ENCODE measurements at regions not wholly inside any gene's neighbourhood (a gene's known extent, or its start where the extent isn't known, plus 50 kb on each side); places are given as distances from the start of the nearest gene placed in this dataset.

GRCh38 chr1:5291889-5292288 lies 637.5 kb downstream of the AJAP1 start:
- DNase-seq (ENCODE audit: low read depth in 2 of 2) = no peak

DNA sequence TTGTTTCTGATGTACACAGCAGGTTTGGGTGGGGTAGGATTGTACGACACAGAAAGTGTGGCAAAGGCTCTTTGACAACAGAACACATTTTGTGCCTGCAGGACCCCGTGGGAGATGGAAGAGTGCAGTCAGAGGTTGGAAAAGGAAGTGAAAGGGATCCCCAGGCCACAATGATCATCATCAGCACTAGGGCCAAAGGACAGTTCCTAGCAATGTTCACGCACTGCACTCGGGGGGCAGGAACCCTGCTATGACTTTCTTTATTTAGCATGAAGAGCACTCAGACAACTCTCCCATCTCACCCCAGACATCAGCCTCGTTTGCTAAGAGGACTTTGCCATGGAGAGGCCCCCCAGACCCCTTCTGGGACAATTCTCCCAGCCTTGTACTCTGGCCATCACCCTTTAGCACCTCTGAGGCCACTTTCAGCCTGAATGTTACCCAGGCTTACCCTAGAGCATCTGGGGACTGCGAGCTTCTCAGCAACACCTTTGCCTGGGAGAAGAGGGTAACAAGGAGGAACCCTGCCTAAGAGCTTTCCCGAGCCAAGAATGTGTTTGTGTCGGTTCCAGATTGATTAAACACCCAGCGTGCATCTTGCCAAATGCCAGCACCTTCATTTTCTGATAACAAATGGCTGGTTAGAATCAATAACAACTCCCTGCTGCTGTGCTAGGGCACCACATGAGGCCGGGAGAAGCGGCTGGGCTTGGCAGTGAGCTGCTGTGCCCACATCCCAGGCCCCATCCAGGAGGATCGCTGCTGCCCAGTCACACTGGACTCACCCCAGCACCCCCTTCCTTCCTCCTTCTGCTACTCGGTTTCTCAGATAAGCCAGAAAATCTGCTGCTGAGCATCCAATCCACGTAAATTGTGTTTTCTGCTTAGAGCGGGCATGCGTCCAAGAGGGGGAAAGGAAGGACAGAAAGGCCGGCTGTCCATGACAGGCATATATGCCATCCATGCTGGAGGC lies 633.1 kb downstream of the AJAP1 start:
- DNase-seq (ENCODE audit: low read depth in 2 of 2) = no peak

- peak in 1 of 2 experiments; percentile 8 for DNase-seq (ENCODE audit: low read depth in 2 of 2)
Measured at GRCh38 chr1:5286244-5286643, 631.8 kb downstream of the AJAP1 start.

- DNase-seq (ENCODE audit: low read depth in 2 of 2) = no peak
Measured at GRCh38 chr1:5274527-5274926, 620.1 kb downstream of the AJAP1 start.

DNA sequence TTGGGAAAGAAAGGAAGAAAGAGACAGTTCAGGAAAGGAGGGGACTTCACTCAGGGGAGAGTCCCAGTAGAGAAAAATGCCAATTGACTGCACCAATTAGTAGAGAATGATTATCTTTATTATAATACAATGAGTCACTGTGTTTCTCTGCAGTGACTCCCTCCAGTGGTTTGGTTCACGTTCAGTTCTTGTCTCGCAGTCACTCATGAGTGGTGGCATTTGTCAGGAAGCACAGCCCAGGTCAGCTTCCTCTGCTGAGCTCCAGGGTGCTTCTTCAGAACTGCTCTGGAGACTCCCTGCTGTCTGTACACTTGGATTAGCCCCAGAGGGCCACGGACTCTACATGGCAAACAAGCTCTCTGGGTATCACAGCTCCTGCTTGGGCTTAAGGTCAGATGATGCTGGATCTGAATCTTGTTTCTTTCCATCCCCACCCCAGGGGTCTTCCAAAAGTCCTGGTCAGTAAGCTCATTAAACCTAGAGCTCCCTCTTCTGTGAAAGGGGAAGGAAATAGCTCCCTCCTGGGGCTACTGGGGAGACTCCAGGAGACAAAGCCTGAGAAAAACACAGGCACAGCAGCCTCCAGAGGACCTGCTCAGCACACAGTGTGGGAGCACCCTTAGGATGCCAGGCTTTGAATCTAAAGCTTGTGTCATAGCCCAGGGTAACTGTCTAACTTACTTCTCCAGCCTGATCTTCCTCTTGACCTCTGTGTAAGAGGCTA lies 619.0 kb downstream of the AJAP1 start:
- DNase-seq (ENCODE audit: low read depth in 2 of 2) = no peak

DNA sequence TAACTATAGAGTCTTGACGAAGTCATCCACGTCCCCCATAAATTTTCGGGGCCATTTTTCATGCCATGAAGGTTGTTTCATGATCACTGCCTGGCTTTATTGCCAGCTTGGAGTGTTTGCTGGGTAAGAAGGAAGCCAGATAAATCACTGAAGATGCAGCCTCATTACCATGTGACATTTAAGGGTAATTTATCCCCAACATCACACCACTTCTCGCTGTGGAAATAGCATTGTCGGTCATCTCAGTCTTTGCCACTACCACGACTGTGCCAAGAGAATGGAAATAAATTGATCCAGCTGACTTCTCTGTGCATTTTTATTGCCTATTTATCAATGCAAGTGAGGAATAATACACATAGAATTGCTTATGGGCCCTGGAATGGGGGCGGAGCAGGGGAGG lies 617.9 kb downstream of the AJAP1 start:
- no peak for DNase-seq (ENCODE audit: low read depth in 2 of 2)

DNA sequence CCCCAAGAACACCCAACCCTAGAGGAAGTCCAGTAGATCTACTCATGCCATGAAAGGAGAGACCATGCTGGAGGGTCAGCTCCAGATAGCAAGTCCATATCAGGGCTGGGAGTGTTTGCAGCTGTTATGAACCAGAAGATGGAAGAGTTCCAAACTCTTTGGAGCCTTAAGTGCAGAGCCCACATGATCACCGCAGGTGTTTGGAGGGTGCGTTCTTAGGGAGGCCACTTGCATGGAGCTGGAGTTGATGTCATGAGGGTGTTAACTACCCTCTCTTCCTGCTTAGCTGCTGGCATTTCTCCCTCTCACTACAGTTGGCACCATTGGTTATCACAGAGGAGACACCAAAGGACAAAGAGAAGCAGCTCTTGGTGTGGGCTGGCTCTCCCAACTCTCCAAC lies 616.9 kb downstream of the AJAP1 start:
- DNase-seq (ENCODE audit: low read depth in 2 of 2) = no peak

GRCh38 chr1:5269901-5270300 lies 615.5 kb downstream of the AJAP1 start:
- no peak for DNase-seq (ENCODE audit: low read depth in 2 of 2)

- DNase-seq (ENCODE audit: low read depth in 2 of 2) = no peak
Measured at GRCh38 chr1:5267603-5268235, 613.3 kb downstream of the AJAP1 start.

DNA sequence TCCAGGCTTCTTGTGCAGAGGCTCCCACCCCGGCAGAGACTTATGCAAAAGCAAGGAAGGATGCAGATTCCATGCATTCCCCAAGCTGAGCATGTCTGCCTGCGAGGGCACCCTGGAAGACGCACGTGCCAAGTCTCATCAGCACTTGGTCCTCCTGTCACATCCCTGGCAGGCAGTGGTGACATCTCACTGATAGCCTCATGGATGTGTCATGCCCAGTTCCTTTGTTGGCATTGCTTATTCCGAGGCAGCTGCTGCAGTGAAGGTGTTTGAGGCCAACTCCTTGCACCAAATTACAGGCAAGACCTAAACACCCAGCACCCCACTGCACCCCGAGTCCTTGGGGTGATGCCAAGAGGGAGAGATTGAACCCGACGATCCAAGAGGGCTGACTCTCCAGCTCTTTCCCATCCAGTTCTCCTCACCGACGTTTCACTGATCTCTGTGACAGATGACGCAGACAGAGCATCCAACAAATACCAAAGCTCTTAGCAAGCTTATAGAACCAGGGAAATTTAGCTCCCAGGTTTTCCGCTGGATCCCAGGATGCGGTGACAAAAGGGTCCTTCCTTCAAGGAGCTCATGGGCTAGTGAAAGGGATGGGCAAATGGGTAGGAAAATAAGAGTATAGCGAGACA lies 611.1 kb downstream of the AJAP1 start:
- DNase-seq (ENCODE audit: low read depth in 2 of 2) = no peak

DNA sequence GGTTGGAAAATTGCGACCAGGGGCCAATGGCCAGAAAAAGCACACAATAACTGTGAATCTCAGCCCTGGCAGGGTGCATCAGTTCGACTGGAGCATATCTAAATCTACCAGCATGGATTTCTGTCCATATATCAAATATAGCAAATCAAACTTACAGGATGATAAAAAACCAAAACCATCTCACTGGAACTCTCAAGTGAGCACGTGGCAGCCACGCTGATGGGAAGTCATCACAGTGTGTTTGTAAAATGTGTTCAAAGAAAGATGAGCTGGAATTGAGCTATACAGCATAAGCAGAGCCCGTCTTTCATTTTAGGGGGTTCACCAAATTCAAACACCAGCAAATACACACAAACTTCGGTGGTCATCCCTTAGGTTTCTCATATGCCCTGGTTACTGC lies 610.1 kb downstream of the AJAP1 start:
- no peak for DNase-seq (ENCODE audit: low read depth in 2 of 2)

DNA sequence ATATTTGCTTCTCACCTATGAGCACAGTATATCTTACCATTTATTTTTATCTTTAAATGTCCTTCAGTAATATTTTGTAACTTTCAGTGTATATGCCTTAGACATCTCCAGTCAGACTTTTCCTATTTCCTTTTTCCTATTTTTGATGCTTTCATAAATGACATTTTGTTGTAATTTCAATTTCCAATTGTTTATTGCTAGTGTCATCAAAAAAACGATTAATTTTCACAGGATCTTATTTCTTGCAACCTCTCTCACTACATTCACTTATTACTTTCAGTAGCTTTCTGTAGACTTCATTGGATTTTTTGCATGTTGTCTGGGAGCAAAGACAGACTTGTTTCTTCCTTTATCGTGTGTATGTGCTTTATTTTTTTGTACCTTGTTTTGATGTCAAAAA lies 602.4 kb downstream of the AJAP1 start:
- DNase-seq (ENCODE audit: low read depth in 2 of 2) = no peak

GRCh38 chr1:5254975-5255374 lies 600.6 kb downstream of the AJAP1 start:
- DNase-seq (ENCODE audit: low read depth in 2 of 2) = no peak

DNA sequence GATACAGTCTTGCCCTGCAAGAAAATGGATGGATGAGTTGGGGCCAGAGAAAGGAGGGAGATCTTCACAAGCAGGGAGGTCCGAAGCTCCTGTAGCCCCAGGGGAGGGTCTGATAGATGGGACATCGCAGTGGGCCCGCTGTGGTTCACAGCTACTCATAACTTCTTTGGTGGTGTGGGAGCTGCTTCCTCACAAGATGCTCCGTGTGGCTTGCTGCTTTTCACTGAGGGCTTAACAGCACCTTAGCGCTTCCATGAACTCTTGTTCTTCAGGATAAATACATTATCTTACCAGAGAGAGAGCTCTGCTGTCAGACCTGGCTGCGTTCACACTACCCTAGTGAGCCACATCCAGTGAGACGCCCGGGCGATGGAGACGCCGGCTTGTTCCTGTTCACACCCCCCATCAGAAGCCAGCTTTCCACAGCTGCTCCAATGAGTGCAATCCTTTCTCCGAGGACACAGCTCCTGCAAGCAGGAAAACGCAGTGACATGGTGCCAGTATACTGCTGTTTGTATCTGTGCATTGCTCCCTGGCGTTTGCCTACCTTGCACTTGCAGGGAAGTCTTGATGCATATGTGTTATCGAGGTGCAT lies 599.8 kb downstream of the AJAP1 start:
- DNase-seq (ENCODE audit: low read depth in 2 of 2) = no peak

GRCh38 chr1:5253036-5253435 lies 598.6 kb downstream of the AJAP1 start:
- no peak for DNase-seq (ENCODE audit: low read depth in 2 of 2)

DNA sequence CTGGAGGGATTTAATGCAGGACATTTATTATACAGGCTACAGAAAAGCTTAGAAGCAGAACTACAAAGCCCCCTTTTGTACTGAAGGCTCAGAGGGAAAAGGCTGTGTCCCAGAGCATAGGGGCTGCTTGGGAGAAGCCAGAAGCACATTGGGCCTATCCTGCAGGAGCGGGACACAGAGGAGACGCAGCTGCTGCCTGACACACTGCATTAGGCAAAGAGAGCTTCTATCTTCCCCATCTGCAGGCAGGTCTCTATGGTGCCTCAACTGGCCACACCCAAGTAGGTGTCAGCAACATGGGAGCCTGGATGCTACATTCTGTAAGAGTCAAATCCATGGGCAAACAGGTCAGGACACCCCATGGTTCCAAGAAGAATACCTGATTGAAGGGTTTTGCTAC lies 595.9 kb downstream of the AJAP1 start:
- DNase-seq (ENCODE audit: low read depth in 2 of 2) = no peak

DNA sequence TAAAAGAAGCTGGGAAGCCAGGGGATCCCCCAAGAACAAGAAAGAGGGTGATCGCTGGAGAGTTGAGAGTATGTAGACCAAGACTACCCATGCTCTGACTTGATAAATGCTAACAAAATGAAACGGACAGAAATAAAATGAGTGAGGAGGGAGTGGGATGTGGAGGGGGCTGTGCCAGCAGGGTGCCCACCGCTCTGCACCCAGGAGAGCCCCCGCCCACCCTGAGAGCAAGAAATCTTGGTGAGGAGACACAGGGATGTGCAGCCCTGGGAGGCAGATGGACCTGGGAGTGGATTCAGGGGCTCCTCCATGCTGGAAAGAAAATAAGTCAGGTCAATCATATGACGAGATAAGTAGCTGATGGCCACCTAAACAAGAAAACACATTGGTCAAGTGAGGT lies 590.9 kb downstream of the AJAP1 start:
- DNase-seq (ENCODE audit: low read depth in 2 of 2) = no peak

DNA sequence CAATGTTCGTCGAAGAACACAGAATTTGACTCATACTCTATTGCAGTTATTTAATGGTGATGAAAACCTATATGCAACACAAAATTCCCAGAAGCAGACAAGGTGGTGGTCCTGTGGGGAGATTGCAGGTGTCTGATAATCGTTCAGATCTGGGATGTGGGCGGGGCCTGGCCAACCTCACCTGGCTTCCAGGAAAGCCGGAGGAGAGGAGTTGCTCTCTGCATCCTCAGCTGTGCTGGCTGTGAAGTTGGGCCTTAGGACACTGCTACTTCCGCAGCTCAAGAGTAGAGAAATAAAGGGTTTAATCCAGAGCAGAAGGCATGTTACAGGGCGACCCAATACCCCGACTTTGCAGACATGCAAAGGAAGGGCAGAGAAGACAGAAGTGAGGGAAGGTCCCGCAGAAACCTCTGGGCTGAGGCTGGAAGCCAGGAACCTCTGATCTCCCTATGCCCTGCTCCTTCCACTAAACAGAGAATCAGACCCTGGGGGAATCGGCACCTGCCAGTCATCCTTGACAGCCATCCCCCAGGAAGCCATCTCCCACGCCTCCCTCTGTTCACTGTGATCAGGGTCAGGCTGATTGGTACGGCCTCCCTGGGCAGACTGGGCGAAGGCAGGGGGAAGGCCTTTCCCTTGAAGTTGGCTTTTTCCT lies 590.3 kb downstream of the AJAP1 start:
- no peak for DNase-seq (ENCODE audit: low read depth in 2 of 2)

DNA sequence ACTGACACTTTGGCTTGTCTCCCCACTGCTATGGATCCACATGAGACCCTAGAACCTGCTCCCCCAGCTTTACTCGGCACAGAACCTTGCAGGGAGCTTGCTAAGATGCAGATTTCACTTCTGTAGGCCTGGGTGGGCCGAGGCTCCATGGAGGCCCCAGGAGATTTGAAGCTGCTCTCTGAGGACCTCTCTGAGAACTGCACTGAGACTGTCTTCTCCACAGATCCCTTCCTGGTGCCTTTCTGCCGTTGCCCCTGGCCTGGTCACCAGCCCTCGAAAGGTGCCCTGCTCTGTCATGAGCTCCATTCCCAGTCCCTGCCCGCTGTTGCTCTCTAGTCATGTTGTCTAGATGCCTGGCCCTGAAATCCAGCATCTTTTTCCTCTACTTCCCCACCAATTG lies 588.4 kb downstream of the AJAP1 start:
- no peak for DNase-seq (ENCODE audit: low read depth in 2 of 2)

DNA sequence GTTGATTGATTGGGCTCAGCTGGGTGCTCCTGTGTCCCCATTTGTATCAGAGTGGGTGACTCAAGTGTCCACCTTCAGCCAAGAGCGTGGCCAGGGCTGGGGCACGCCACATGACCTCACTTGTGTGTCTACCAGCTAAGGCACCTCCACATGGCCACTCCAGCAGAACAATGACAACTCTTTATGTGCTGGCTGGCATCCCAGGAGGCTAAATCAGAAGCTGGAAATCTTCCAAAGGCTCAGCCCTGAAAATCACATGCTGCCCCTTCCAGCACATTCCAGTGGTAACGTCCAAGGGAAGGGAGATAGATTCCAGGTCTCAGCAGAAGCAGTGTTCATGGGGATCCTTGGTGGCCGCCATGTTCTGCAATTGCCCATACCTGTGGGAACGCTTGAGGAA lies 585.5 kb downstream of the AJAP1 start:
- DNase-seq (ENCODE audit: low read depth in 2 of 2) = no peak

Data from stimulated activated CD4-positive, alpha-beta T cell treated with anti-CD3 and anti-CD28 coated beads, Interleukin-12 subunit alpha, Interleukin-12 subunit beta, amount 100 ng/mL, for 24 hours (primary cell).